ENCODE measurements at regions not wholly inside any gene's neighbourhood (a gene's known extent, or its start where the extent isn't known, plus 50 kb on each side); places are given as distances from the start of the nearest gene placed in this dataset.

GRCh38 chr1:164369698-164370365, 189.2 kb upstream of the PBX1 start:
- TF ChIP-seq ZNF232 (CRISPR knock-in tag; IDR thresholded peaks at IDR 0.05), result no peak
- TF ChIP-seq ATF1 (CRISPR knock-in tag; IDR thresholded peaks at IDR 0.05), result no peak
- no peak for TF ChIP-seq NFE2L1 (CRISPR knock-in tag; IDR thresholded peaks at IDR 0.05)
- TF ChIP-seq ZNF263 (CRISPR knock-in tag; IDR thresholded peaks at IDR 0.05; ENCODE audit: low read depth), result no peak
- no peak for TF ChIP-seq ELF4 (CRISPR knock-in tag; IDR thresholded peaks at IDR 0.05; ENCODE audit: low read depth)
- TF ChIP-seq USF2 (CRISPR knock-in tag; IDR thresholded peaks at IDR 0.05), result no peak
- no peak for TF ChIP-seq TEAD4 (CRISPR knock-in tag; IDR thresholded peaks at IDR 0.05)
- TF ChIP-seq CTCF (IDR thresholded peaks at IDR 0.05), result no peak
- TF ChIP-seq JUN (CRISPR knock-in tag; IDR thresholded peaks at IDR 0.05), result no peak

Measured in WTC11 (cell line).